ENCODE measurements at regions not wholly inside any gene's neighbourhood (a gene's known extent, or its start where the extent isn't known, plus 50 kb on each side); places are given as distances from the start of the nearest gene placed in this dataset.
"Not testable (repeated sequence)": the region's sequence is repeated elsewhere in the genome, so short reads cannot be mapped to it uniquely, and the experiment has no call there.

- no peak for DNase-seq (ENCODE audit: low read depth in 2 of 2)
Observed at GRCh38 chr2:34601561-34601960, 1002.5 kb upstream of the FAM98A start.

GRCh38 chr2:34578641-34579040, 979.5 kb upstream of the FAM98A start:
- DNase-seq (ENCODE audit: low read depth in 2 of 2) = no peak

- peak in 1 of 2 donors; percentile 3 for DNase-seq (ENCODE audit: low read depth in 2 of 2)
Observed at GRCh38 chr2:34570266-34570872, 971.3 kb upstream of the FAM98A start.

GRCh38 chr2:34567128-34567527, 968.0 kb upstream of the FAM98A start:
- no peak for DNase-seq (ENCODE audit: low read depth in 2 of 2)

- no peak for DNase-seq (ENCODE audit: low read depth in 2 of 2)
Observed at GRCh38 chr2:34552337-34552736, 953.2 kb upstream of the FAM98A start.

GRCh38 chr2:34549710-34550345, 950.7 kb upstream of the FAM98A start:
- no peak for DNase-seq (ENCODE audit: low read depth in 2 of 2)

GRCh38 chr2:34547900-34548299, 948.8 kb upstream of the FAM98A start:
- DNase-seq (ENCODE audit: low read depth in 2 of 2) = no peak

- DNase-seq (ENCODE audit: low read depth in 2 of 2) = no peak
Observed at GRCh38 chr2:34547340-34547739, 948.2 kb upstream of the FAM98A start.

- no peak for DNase-seq (ENCODE audit: low read depth in 2 of 2)
Observed at GRCh38 chr2:34545486-34546136, 946.5 kb upstream of the FAM98A start.

- no peak for DNase-seq (ENCODE audit: low read depth in 2 of 2)
Observed at GRCh38 chr2:34534761-34535160, 935.7 kb upstream of the FAM98A start.

GRCh38 chr2:34534341-34534740, 935.2 kb upstream of the FAM98A start:
- no peak for DNase-seq (ENCODE audit: low read depth in 2 of 2)

GRCh38 chr2:34533585-34534183, 934.6 kb upstream of the FAM98A start:
- no peak for DNase-seq (ENCODE audit: low read depth in 2 of 2)

- no peak for DNase-seq (ENCODE audit: low read depth in 2 of 2)
Observed at GRCh38 chr2:34529965-34530364, 930.9 kb upstream of the FAM98A start.

GRCh38 chr2:34523958-34524514, 924.9 kb upstream of the FAM98A start:
- DNase-seq (ENCODE audit: low read depth in 2 of 2) = no peak

GRCh38 chr2:34519659-34520058, 920.6 kb upstream of the FAM98A start:
- no peak for DNase-seq (ENCODE audit: low read depth in 2 of 2)

GRCh38 chr2:34498561-34498960, 899.5 kb upstream of the FAM98A start:
- no peak for DNase-seq (ENCODE audit: low read depth in 2 of 2)

- DNase-seq (ENCODE audit: low read depth in 2 of 2) = not testable (repeated sequence)
Observed at GRCh38 chr2:34494192-34494591, 895.1 kb upstream of the FAM98A start.

GRCh38 chr2:34492561-34493455, 893.7 kb upstream of the FAM98A start:
- no peak for DNase-seq (ENCODE audit: low read depth in 2 of 2)

GRCh38 chr2:34486965-34487364, 887.9 kb upstream of the FAM98A start:
- DNase-seq (ENCODE audit: low read depth in 2 of 2) = no peak

- no peak for DNase-seq (ENCODE audit: low read depth in 2 of 2)
Observed at GRCh38 chr2:34481542-34481941, 882.4 kb upstream of the FAM98A start.

GRCh38 chr2:34480366-34480765, 881.3 kb upstream of the FAM98A start:
- DNase-seq (ENCODE audit: low read depth in 2 of 2) = no peak

Measured in lung microvascular endothelial cell (primary cell).